PC-9 (cell line): ENCODE measurements at regions not wholly inside any gene's neighbourhood (a gene's known extent, or its start where the extent isn't known, plus 50 kb on each side); places are given as distances from the start of the nearest gene placed in this dataset.

Experiments used
- BruUV-seq: library from RNA; stranded (reverse); fragments of 400-500 nt; replicated peaks from 2 replicates; lab custom pipeline; 2021; lab: Mats Ljungman, UMichigan
- CTCF ChIA-PET: fragments of 300-600 bp; sonication (Branson Sonifier 250); formaldehyde crosslinking; loops from one replicate; lab custom pipeline; 2022; ENCODE audit warnings: antibody characterized with exemption; lab: Charles Lee
- POLR2A ChIA-PET: fragments of 300-600 bp; sonication (Branson Sonifier 250); formaldehyde crosslinking; loops from one replicate; lab custom pipeline; 2022; ENCODE audit warnings: antibody characterized with exemption; ENCODE audit not compliant: unreplicated experiment; lab: Charles Lee
- DNase-seq, 2 experiments: peaks; one replicate each; pipeline versions ENCODE4 v3.0.0 to v3.0.0-alpha.2; 2015 to 2022; ENCODE audit warnings: mixed read lengths in 1 of 2
- H2AFZ ChIP-seq: fragments of 200-600 bp; sonication (generic); 2 replicates; pipeline ENCODE4 v1.8.1; 2017; ENCODE audit warnings: antibody characterized with exemption
- H3F3A ChIP-seq: fragments of 200-600 bp; sonication (generic); 2 replicates; pipeline ENCODE4 v1.8.1; 2017; ENCODE audit warnings: antibody characterized with exemption, mild to moderate bottlenecking, low read depth; ENCODE audit not compliant: insufficient read depth
- H3K27ac ChIP-seq: fragments of 200-600 bp; sonication (generic); 2 replicates; pipeline ENCODE4 v1.6.1; 2016; ENCODE audit warnings: mixed run types
- H3K27me3 ChIP-seq: fragments of 200-600 bp; sonication (generic); 2 replicates; pipeline ENCODE4 v1.6.1; 2016; ENCODE audit warnings: low read depth, mixed run types; ENCODE audit not compliant: insufficient read depth
- H3K36me3 ChIP-seq: fragments of 200-600 bp; sonication (generic); 2 replicates; pipeline ENCODE4 v1.6.1; 2016; ENCODE audit warnings: low read depth, mixed run types
- H3K4me1 ChIP-seq: fragments of 200-600 bp; sonication (generic); replicated peaks from 2 replicates; pipeline ENCODE4 v1.6.1; 2016; ENCODE audit warnings: mixed run types; ENCODE audit not compliant: insufficient read depth
- H3K4me2 ChIP-seq: fragments of 200-600 bp; sonication (generic); 2 replicates; pipeline ENCODE4 v1.6.1; 2017; ENCODE audit warnings: mixed run types
- H3K4me3 ChIP-seq: fragments of 200-600 bp; sonication (generic); 2 replicates; pipeline ENCODE4 v1.6.1; 2016; ENCODE audit warnings: mixed run types
- H3K79me2 ChIP-seq: fragments of 200-600 bp; sonication (generic); 2 replicates; pipeline ENCODE4 v1.6.1; 2017; ENCODE audit warnings: low read depth, mixed run types
- H3K9me2 ChIP-seq: fragments of 200-600 bp; sonication (generic); 2 replicates; pipeline ENCODE4 v1.8.1; 2017; ENCODE audit warnings: mild to moderate bottlenecking; ENCODE audit not compliant: insufficient read depth
- H3K9me3 ChIP-seq: fragments of 200-600 bp; sonication (generic); 2 replicates; pipeline ENCODE4 v1.8.1; 2016; ENCODE audit warnings: low read depth; ENCODE audit not compliant: insufficient read depth
- H4K20me1 ChIP-seq: fragments of 200-600 bp; sonication (generic); 2 replicates; pipeline ENCODE4 v1.8.1; 2017; ENCODE audit not compliant: insufficient read depth
- CTCF ChIP-seq: fragments of 200-600 bp; sonication (generic); conservative IDR thresholded peaks from 2 replicates; pipeline ENCODE4 v1.6.1; 2017; ENCODE audit warnings: mixed run types, antibody characterized with exemption, mild to moderate bottlenecking, moderate library complexity
- EZH2 ChIP-seq: fragments of 200-600 bp; sonication (generic); IDR thresholded peaks from 2 replicates; pipeline ENCODE4 v1.8.0; 2017; ENCODE audit warnings: antibody characterized with exemption, low read depth
- intact Hi-C: fragments of 100-400 bp; cut with micrococcal nuclease; formaldehyde crosslinking; loops from one replicate; pipeline ENCODE4 v1.10.0; 2022; ENCODE audit not compliant: unreplicated experiment

DNA sequence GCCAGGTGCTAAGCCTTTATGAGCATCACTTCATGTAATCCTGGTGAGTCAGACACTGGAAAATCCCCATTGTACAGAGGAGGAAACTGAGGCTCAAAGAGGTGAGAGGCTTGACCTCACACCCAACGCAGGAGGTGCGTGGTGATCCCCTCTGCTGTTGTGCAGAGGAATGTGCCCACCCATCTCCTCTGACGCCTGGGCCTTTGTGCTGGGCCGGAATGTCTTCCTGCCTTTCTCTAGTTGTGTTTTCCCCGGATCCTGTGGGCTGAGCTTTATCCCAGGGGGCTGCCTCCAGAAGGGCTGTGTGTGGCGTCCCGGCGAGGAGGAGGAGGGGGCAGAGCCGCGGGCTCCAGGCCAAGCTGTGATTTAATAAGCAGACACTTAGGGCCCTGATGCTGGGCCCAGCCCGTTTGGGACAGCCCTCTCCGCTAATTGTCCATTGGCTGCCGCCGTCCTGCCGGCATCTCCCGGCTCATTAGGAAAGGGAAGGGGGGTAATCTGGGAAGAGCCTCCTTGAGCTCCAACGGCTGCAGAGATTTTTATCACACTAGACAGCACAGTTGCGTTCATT lies 653.6 kb downstream of the MED13L start:
- Histone ChIP-seq H3K36me3 (no peaks in the 10 kb centered on the region), H3K27me3 (peaks cover 18% of the 10 kb centered on the region; the same call in 1 of the 2 replicates), H2AFZ (no peak overlapping the region), H3K9me2 (no peaks in the 10 kb centered on the region), H3K27ac (no peak overlapping the region), H3K4me2 (no peak overlapping the region), H3K79me2 (no peaks in the 10 kb centered on the region), H4K20me1 (no peaks in the 10 kb centered on the region), H3K4me3 (no peak overlapping the region), H3K4me1 (no peaks in the 10 kb centered on the region), H3K9me3 (no peaks in the 10 kb centered on the region), H3F3A (no peaks in the 10 kb centered on the region)
- TF ChIP-seq EZH2: no peak
- TF ChIP-seq CTCF: no peak
- intact Hi-C loops: no loop called here
- no peak for DNase-seq
- no TSS peak for BruUV-seq
- ChIA-PET POLR2A (no interaction called here), CTCF (no interaction called here)

DNA sequence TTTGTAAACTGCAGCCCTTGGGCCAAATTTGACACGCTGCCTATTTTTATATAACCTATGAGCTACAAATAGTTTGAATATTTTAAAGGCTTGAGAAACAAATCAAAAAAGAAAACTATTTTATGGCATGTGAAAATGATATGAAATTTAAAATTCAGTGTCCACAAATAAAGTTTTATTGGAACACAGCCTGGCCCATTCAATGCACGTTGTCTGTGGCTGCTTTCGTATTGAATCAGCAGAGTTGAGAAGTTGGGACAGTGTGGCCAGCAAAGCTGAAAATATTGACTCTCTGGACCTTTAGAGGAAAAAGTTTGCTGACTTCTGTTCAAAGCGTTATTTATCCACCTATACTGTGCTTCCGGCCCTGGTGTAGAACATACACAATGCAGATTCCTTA lies 654.2 kb downstream of the MED13L start:
- Histone ChIP-seq H3F3A (no peaks in the 10 kb centered on the region), H3K4me3 (no peak overlapping the region), H3K36me3 (no peaks in the 10 kb centered on the region), H3K79me2 (no peaks in the 10 kb centered on the region), H3K9me2 (no peaks in the 10 kb centered on the region), H3K4me1 (no peaks in the 10 kb centered on the region), H3K27me3 (peaks cover 22% of the 10 kb centered on the region), H3K27ac (no peak overlapping the region), H2AFZ (no peak overlapping the region), H3K4me2 (no peak overlapping the region), H3K9me3 (no peaks in the 10 kb centered on the region), H4K20me1 (no peaks in the 10 kb centered on the region)
- no TSS peak for BruUV-seq
- ChIA-PET CTCF (no interaction called here), POLR2A (no interaction called here)
- TF ChIP-seq EZH2: no peak
- no peak for TF ChIP-seq CTCF
- intact Hi-C loops: no loop called here
- DNase-seq: no peak

DNA sequence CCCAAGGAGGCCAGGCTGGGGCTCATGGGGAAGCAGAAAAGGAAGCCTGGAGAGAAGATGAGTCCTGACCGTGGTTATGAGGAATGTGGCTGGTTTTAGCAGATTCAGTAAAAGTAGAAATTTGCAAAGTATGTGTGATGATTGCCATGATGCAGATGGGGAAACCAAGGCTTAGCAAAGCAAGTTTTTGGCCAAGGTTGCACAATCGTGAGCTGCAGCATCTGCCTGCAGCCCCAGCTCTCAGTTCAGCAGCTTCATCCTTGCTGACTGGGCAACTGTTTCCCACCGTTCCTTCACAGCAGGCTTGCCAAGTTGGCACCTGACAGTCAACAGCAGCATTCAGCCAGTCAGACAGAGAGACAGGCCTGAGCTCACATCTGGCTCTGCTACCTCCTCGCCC lies 656.7 kb downstream of the MED13L start:
- ChIA-PET POLR2A (no interaction called here), CTCF (no interaction called here)
- no peaks in the 10 kb centered on the region for H3K4me1 ChIP-seq
- no peaks in the 10 kb centered on the region for H4K20me1 ChIP-seq
- no peak for DNase-seq
- no peak for TF ChIP-seq CTCF
- no peak for TF ChIP-seq EZH2
- no peaks in the 10 kb centered on the region for H3K9me3 ChIP-seq
- no peak overlapping the region for H3K4me2 ChIP-seq
- no peaks in the 10 kb centered on the region for H3F3A ChIP-seq
- H3K79me2 ChIP-seq: no peaks in the 10 kb centered on the region
- intact Hi-C loops: no loop called here
- no peak overlapping the region for H2AFZ ChIP-seq
- no TSS peak for BruUV-seq
- no peak overlapping the region for H3K27ac ChIP-seq
- no peak overlapping the region for H3K4me3 ChIP-seq
- no peaks in the 10 kb centered on the region for H3K36me3 ChIP-seq
- no peaks in the 10 kb centered on the region for H3K9me2 ChIP-seq
- H3K27me3 ChIP-seq: peaks cover 46% of the 10 kb centered on the region
